A673 (cell line): ENCODE measurements at regions not wholly inside any gene's neighbourhood (a gene's known extent, or its start where the extent isn't known, plus 50 kb on each side); places are given as distances from the start of the nearest gene placed in this dataset.

Source experiments
- BruUV-seq: library from RNA; stranded (reverse); fragments of 400-500 nt; replicated peaks from 2 replicates; lab custom pipeline; 2021; lab: Mats Ljungman, UMichigan
- CTCF ChIA-PET: fragments of 300-600 bp; sonication (Branson Sonifier 250); formaldehyde crosslinking; loops from one replicate; lab custom pipeline; 2022; ENCODE audit warnings: antibody characterized with exemption; lab: Charles Lee
- POLR2A ChIA-PET: fragments of 300-600 bp; sonication (Branson Sonifier 250); formaldehyde crosslinking; loops from one replicate; lab custom pipeline; 2022; ENCODE audit warnings: antibody characterized with exemption; ENCODE audit not compliant: low non-redundant PET; lab: Charles Lee
- DNase-seq: peaks from one replicate; pipeline ENCODE4 v3.0.0-alpha.2; 2015; ENCODE audit warnings: low spot score
- H3K27ac ChIP-seq: fragments of 200-600 bp; sonication (generic); 2 replicates; pipeline ENCODE4 v1.5.1; 2016; ENCODE audit warnings: mixed run types, low read depth, mild to moderate bottlenecking, mixed read lengths, antibody characterized with exemption, low read length; ENCODE audit not compliant: poor library complexity, severe bottlenecking
- H3K27me3 ChIP-seq: fragments of 200-600 bp; sonication (generic); replicated peaks from 2 replicates; pipeline ENCODE4 v1.6.1; 2017; ENCODE audit warnings: mixed run types, low read depth, mild to moderate bottlenecking, mixed read lengths, antibody characterized with exemption, low read length; ENCODE audit not compliant: insufficient read depth, poor library complexity
- H3K36me3 ChIP-seq: fragments of 200-600 bp; sonication (generic); 2 replicates; pipeline ENCODE4 v1.6.1; 2016; ENCODE audit warnings: mixed run types, mild to moderate bottlenecking, mixed read lengths, antibody characterized with exemption, low read length; ENCODE audit not compliant: insufficient read depth, poor library complexity, severe bottlenecking
- H3K4me1 ChIP-seq: fragments of 200-600 bp; sonication (generic); 2 replicates; pipeline ENCODE4 v1.6.1; 2017; ENCODE audit warnings: mixed run types, mild to moderate bottlenecking, mixed read lengths, antibody characterized with exemption, low read length; ENCODE audit not compliant: insufficient read depth, poor library complexity, severe bottlenecking
- H3K4me3 ChIP-seq: fragments of 200-600 bp; sonication (generic); 2 replicates; pipeline ENCODE4 v1.5.1; 2016; ENCODE audit warnings: low read depth, mixed run types, mild to moderate bottlenecking, mixed read lengths, low read length; ENCODE audit not compliant: poor library complexity, severe bottlenecking
- H3K9me3 ChIP-seq: fragments of 200-600 bp; sonication (generic); 2 replicates; pipeline ENCODE4 v1.6.1; 2016; ENCODE audit warnings: mixed run types, low read depth, mild to moderate bottlenecking, mixed read lengths, antibody characterized with exemption, low read length; ENCODE audit not compliant: poor library complexity, severe bottlenecking
- EZH2 ChIP-seq: fragments of 200-600 bp; sonication (generic); IDR thresholded peaks from 2 replicates; pipeline ENCODE4 v1.6.1; 2017; ENCODE audit warnings: borderline replicate concordance, low read depth, mild to moderate bottlenecking, mixed read lengths, antibody characterized with exemption, low read length; ENCODE audit not compliant: poor library complexity, severe bottlenecking
- intact Hi-C: fragments of 100-400 bp; cut with micrococcal nuclease; formaldehyde crosslinking; loops from one replicate; pipeline ENCODE4 v1.10.0; 2022; ENCODE audit not compliant: unreplicated experiment
- TF ChIP-seq, protein P1 (sequence below): fragments of 300-800, 200-600 bp; sonication (generic); conservative IDR thresholded peaks from 2 replicates; pipeline ENCODE4 v1.5.1; 2017; ENCODE audit warnings: low read depth, mild to moderate bottlenecking, antibody characterized with exemption, low read length, moderate library complexity, mixed read lengths

DNA sequence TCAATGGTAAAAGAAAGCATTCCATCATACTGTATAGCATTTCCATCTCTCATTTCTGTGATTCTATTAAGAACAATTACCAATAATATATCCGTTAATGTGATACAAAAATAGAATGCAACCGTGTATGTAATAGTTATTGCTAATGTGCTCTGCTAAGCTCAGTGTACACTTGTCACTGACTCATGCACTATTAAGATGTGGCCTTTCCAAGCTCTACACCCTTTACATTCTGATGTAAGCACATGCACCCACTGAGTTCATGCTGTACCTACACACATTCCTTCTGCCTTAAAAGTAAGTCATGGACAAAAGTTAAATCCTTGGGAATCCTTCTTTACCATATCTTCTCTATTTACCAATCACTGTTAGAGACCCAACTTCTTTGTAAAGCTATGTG lies 319.1 kb downstream of the ZSWIM6 start:
- TF ChIP-seq, protein P1, sequence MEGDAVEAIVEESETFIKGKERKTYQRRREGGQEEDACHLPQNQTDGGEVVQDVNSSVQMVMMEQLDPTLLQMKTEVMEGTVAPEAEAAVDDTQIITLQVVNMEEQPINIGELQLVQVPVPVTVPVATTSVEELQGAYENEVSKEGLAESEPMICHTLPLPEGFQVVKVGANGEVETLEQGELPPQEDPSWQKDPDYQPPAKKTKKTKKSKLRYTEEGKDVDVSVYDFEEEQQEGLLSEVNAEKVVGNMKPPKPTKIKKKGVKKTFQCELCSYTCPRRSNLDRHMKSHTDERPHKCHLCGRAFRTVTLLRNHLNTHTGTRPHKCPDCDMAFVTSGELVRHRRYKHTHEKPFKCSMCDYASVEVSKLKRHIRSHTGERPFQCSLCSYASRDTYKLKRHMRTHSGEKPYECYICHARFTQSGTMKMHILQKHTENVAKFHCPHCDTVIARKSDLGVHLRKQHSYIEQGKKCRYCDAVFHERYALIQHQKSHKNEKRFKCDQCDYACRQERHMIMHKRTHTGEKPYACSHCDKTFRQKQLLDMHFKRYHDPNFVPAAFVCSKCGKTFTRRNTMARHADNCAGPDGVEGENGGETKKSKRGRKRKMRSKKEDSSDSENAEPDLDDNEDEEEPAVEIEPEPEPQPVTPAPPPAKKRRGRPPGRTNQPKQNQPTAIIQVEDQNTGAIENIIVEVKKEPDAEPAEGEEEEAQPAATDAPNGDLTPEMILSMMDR = no peak
- no peak for TF ChIP-seq EZH2
- no TSS peak for BruUV-seq
- POLR2A ChIA-PET = no interaction called here
- Histone ChIP-seq H3K27ac (no peak overlapping the region), H3K36me3 (no peaks in the 10 kb centered on the region), H3K4me3 (no peak overlapping the region), H3K4me1 (peaks cover 19% of the 10 kb centered on the region), H3K9me3 (no peaks in the 10 kb centered on the region), H3K27me3 (no peaks in the 10 kb centered on the region)
- intact Hi-C loops = loop anchor here (10.0 kb wide), 3 partner anchors 316 to 696 kb away; partner anchors contain the start of genes SMIM15 and ZSWIM6
- CTCF ChIA-PET = no interaction called here
- DNase-seq = no peak

DNA sequence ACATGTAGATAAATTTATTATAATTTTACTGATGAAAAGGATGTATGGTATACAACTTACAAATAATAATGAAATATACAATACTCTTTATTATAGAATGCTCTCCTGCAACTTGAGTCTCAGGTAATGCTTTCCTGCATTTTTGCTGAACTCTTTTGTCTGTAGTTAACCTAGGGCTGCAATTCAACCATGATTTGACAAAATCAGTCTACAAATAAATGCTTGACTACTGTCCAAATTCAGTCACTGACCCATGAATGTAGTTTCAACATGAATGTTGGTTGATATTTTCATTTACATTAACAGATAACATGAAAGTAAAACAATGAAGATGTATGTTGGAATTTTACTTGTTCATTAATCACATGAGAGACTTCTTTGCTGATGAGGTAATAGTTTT lies 320.9 kb downstream of the ZSWIM6 start:
- Histone ChIP-seq H3K36me3 (no peaks in the 10 kb centered on the region), H3K9me3 (no peaks in the 10 kb centered on the region), H3K4me1 (peaks cover 36% of the 10 kb centered on the region), H3K4me3 (no peak overlapping the region), H3K27ac (no peak overlapping the region), H3K27me3 (no peaks in the 10 kb centered on the region)
- intact Hi-C loops = loop anchor here (10.0 kb wide), 3 partner anchors 318 to 698 kb away; partner anchors contain the start of genes SMIM15 and ZSWIM6
- TF ChIP-seq, protein P1 = no peak
- TF ChIP-seq EZH2 = no peak
- BruUV-seq = no TSS peak
- CTCF ChIA-PET = no interaction called here
- no peak for DNase-seq
- POLR2A ChIA-PET = no interaction called here

DNA sequence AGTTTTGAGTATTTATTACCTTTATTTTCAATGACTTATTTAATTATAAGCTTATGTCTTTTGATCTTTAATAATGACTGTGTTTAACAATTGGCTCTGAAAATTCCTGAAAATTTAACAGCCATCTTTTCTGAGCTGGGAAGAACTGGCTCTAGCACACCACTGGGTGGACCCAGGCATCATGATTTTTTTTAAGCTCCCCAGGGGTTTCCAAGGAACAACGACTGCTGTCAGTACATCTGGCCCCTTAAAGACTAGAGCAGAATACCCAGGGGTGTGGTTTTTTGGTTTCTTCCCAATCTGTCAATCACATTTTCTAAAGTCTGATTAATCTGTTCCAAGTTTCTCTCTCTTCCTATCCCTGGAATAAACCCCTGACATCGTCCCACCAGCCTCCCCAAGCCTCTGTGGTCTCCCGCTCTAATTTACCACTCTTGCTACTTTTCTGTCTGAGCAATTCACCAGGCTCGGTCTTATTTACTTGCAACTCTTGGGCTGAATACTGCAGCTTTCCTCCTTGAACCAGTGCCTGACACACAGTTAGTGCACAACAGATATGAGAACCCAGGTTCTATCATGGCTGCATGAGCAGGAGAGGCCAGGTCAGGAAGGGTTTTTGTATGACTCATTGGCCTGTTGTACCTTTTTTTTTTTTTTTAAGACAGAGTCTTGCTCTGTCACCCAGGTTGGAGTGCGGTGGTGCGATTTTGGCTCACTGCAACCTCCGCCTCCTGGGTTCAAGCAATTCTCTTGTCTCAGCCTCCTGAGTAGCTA lies 321.9 kb downstream of the ZSWIM6 start:
- intact Hi-C loops = loop anchor here (10.0 kb wide), 3 partner anchors 319 to 699 kb away; partner anchors contain the start of genes SMIM15 and ZSWIM6
- TF ChIP-seq, protein P1 = peak; percentile 45
- TF ChIP-seq EZH2 = no peak
- no peaks in the 10 kb centered on the region for H3K27me3 ChIP-seq
- peaks cover 41% of the 10 kb centered on the region for H3K4me1 ChIP-seq
- ChIA-PET CTCF (interaction anchor here (0.7 kb wide), 1 partner anchor 12 kb away, joined by 3 read pairs; no protein-coding TSS in a partner anchor), POLR2A (no interaction called here)
- no peak overlapping the region for H3K4me3 ChIP-seq
- no TSS peak for BruUV-seq
- no peak overlapping the region for H3K27ac ChIP-seq
- peak; percentile 66 for DNase-seq
- H3K9me3 ChIP-seq = no peaks in the 10 kb centered on the region
- H3K36me3 ChIP-seq = no peaks in the 10 kb centered on the region
